ENCODE measurements at regions not wholly inside any gene's neighbourhood (a gene's known extent, or its start where the extent isn't known, plus 50 kb on each side); places are given as distances from the start of the nearest gene placed in this dataset.
"Not testable (repeated sequence)": the region's sequence is repeated elsewhere in the genome, so short reads cannot be mapped to it uniquely, and the experiment has no call there.

GRCh38 chr4:141356321-141356962 lies 135.7 kb downstream of the ZNF330 start:
- H3K27me3 ChIP-seq (ENCODE audit: control insufficient read depth in 1 of 2, insufficient read depth in 2 of 2, low read length in 2 of 2): no peaks in the 10 kb centered on the region
- H3K4me3 ChIP-seq (ENCODE audit: low read depth in 1 of 2, low read length in 2 of 2): no peak overlapping the region
- WGBS, 2 donors: 59 to 72% methylated on average over 1 of the region's 1 CpG
- H3K9me3 ChIP-seq (ENCODE audit: control insufficient read depth in 2 of 2, insufficient read depth in 1 of 2, low read depth in 1 of 2, low read length in 1 of 2): no peaks in the 10 kb centered on the region
- no peak overlapping the region for H3K27ac ChIP-seq (ENCODE audit: low read depth in 2 of 2, low read length in 1 of 2)
- peaks cover 0 to 2% of the 10 kb centered on the region in 2 donors for H3K4me1 ChIP-seq (ENCODE audit: control insufficient read depth in 2 of 2, insufficient read depth in 2 of 2, low read length in 1 of 2)
- H3K36me3 ChIP-seq (ENCODE audit: control insufficient read depth in 2 of 2, insufficient read depth in 2 of 2, low read length in 1 of 2): no peaks in the 10 kb centered on the region

DNA sequence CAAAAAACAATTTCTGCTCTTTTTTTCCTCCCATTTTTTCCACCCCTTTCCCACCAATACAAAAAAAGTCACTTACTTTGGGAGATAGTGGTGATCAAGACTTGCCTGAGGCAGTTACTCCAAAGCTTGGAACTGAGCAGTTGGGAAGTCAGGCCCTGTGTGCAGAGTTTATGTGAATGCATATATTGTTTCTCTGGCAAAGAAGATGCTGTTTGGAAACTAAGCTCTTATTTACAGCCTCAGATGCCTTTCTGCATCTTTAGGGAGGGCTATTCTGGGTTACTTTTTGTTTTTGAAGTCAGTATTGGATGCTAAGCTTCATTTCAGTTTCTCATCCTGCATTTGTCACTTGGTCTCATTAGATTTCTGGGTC lies 136.3 kb downstream of the ZNF330 start:
- peaks cover 0 to 2% of the 10 kb centered on the region in 2 donors for H3K4me1 ChIP-seq (ENCODE audit: control insufficient read depth in 2 of 2, insufficient read depth in 2 of 2, low read length in 1 of 2)
- no peak overlapping the region for H3K4me3 ChIP-seq (ENCODE audit: low read depth in 1 of 2, low read length in 2 of 2)
- no peaks in the 10 kb centered on the region for H3K9me3 ChIP-seq (ENCODE audit: control insufficient read depth in 2 of 2, insufficient read depth in 1 of 2, low read depth in 1 of 2, low read length in 1 of 2)

GRCh38 chr4:141368241-141368640 lies 147.5 kb downstream of the ZNF330 start:
- H3K27me3 ChIP-seq (ENCODE audit: control insufficient read depth in 1 of 2, insufficient read depth in 2 of 2, low read length in 2 of 2); H3K4me3 ChIP-seq (ENCODE audit: low read depth in 1 of 2, low read length in 2 of 2); H3K4me1 ChIP-seq (ENCODE audit: control insufficient read depth in 2 of 2, insufficient read depth in 2 of 2, low read length in 1 of 2); H3K9me3 ChIP-seq (ENCODE audit: control insufficient read depth in 2 of 2, insufficient read depth in 1 of 2, low read depth in 1 of 2, low read length in 1 of 2); H3K36me3 ChIP-seq (ENCODE audit: control insufficient read depth in 2 of 2, insufficient read depth in 2 of 2, low read length in 1 of 2); H3K27ac ChIP-seq (ENCODE audit: low read depth in 2 of 2, low read length in 1 of 2): not testable (repeated sequence)
- WGBS, 2 donors: 87 to 88% methylated on average over 3 of the region's 3 CpGs

More for the DNA sequence above, 136.3 kb downstream of the ZNF330 start:
- H3K36me3 ChIP-seq (ENCODE audit: control insufficient read depth in 2 of 2, insufficient read depth in 2 of 2, low read length in 1 of 2): no peaks in the 10 kb centered on the region
- no peak overlapping the region for H3K27ac ChIP-seq (ENCODE audit: low read depth in 2 of 2, low read length in 1 of 2)
- no peaks in the 10 kb centered on the region for H3K27me3 ChIP-seq (ENCODE audit: control insufficient read depth in 1 of 2, insufficient read depth in 2 of 2, low read length in 2 of 2)

GRCh38 chr4:141371206-141371605 lies 150.5 kb downstream of the ZNF330 start:
- H3K36me3 ChIP-seq (ENCODE audit: control insufficient read depth in 2 of 2, insufficient read depth in 2 of 2, low read length in 1 of 2): no peaks in the 10 kb centered on the region
- no peaks in the 10 kb centered on the region for H3K9me3 ChIP-seq (ENCODE audit: control insufficient read depth in 2 of 2, insufficient read depth in 1 of 2, low read depth in 1 of 2, low read length in 1 of 2)
- H3K27me3 ChIP-seq (ENCODE audit: control insufficient read depth in 1 of 2, insufficient read depth in 2 of 2, low read length in 2 of 2): no peaks in the 10 kb centered on the region
- WGBS, 2 donors: 71 to 87% methylated on average over 3 of the region's 3 CpGs
- H3K4me3 ChIP-seq (ENCODE audit: low read depth in 1 of 2, low read length in 2 of 2): no peak overlapping the region
- H3K4me1 ChIP-seq (ENCODE audit: control insufficient read depth in 2 of 2, insufficient read depth in 2 of 2, low read length in 1 of 2): no peaks in the 10 kb centered on the region
- no peak overlapping the region for H3K27ac ChIP-seq (ENCODE audit: low read depth in 2 of 2, low read length in 1 of 2)

DNA sequence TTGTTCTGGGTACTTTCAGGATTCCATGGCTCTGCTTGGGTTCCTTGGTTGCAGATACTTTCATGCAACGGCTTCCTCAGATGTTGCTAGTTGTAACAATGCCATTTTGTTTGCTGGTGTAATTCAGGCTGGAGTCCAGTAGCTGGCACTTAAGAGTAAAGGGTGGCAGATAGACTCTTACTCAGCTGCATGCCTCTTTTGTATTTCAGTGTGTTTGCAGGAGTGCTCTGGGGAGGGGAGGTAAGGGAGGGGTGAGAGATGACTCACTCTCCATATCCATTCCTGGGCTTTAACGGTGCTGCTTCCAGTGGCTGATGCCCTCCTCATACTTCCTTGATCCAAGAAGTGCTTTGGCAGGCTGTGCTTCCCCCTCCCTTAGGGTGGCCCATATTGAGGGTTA lies 155.2 kb downstream of the ZNF330 start:
- no peaks in the 10 kb centered on the region for H3K36me3 ChIP-seq (ENCODE audit: control insufficient read depth in 2 of 2, insufficient read depth in 2 of 2, low read length in 1 of 2)
- no peak overlapping the region for H3K27ac ChIP-seq (ENCODE audit: low read depth in 2 of 2, low read length in 1 of 2)
- H3K4me3 ChIP-seq (ENCODE audit: low read depth in 1 of 2, low read length in 2 of 2): no peak overlapping the region
- 34 to 54% methylated on average over 2 of the region's 2 CpGs for WGBS, 2 donors
- peaks cover 0 to 3% of the 10 kb centered on the region in 2 donors for H3K9me3 ChIP-seq (ENCODE audit: control insufficient read depth in 2 of 2, insufficient read depth in 1 of 2, low read depth in 1 of 2, low read length in 1 of 2)
- H3K4me1 ChIP-seq (ENCODE audit: control insufficient read depth in 2 of 2, insufficient read depth in 2 of 2, low read length in 1 of 2): no peaks in the 10 kb centered on the region
- H3K27me3 ChIP-seq (ENCODE audit: control insufficient read depth in 1 of 2, insufficient read depth in 2 of 2, low read length in 2 of 2): no peaks in the 10 kb centered on the region

- Histone ChIP-seq H3K27me3 (ENCODE audit: control insufficient read depth in 1 of 2, insufficient read depth in 2 of 2, low read length in 2 of 2) (no peaks in the 10 kb centered on the region), H3K27ac (ENCODE audit: low read depth in 2 of 2, low read length in 1 of 2) (no peak overlapping the region), H3K4me1 (ENCODE audit: control insufficient read depth in 2 of 2, insufficient read depth in 2 of 2, low read length in 1 of 2) (no peaks in the 10 kb centered on the region), H3K9me3 (ENCODE audit: control insufficient read depth in 2 of 2, insufficient read depth in 1 of 2, low read depth in 1 of 2, low read length in 1 of 2) (peaks cover 0 to 3% of the 10 kb centered on the region in 2 donors), H3K4me3 (ENCODE audit: low read depth in 1 of 2, low read length in 2 of 2) (no peak overlapping the region), H3K36me3 (ENCODE audit: control insufficient read depth in 2 of 2, insufficient read depth in 2 of 2, low read length in 1 of 2) (no peaks in the 10 kb centered on the region)
- WGBS, 2 donors: 95 to 100% methylated on average over 2 of the region's 2 CpGs
Measured at GRCh38 chr4:141376769-141377168, 156.1 kb downstream of the ZNF330 start.

GRCh38 chr4:141387299-141387698 lies 166.6 kb downstream of the ZNF330 start:
- Histone ChIP-seq H3K4me1 (ENCODE audit: control insufficient read depth in 2 of 2, insufficient read depth in 2 of 2, low read length in 1 of 2) (no peaks in the 10 kb centered on the region), H3K27ac (ENCODE audit: low read depth in 2 of 2, low read length in 1 of 2) (no peak overlapping the region), H3K9me3 (ENCODE audit: control insufficient read depth in 2 of 2, insufficient read depth in 1 of 2, low read depth in 1 of 2, low read length in 1 of 2) (no peaks in the 10 kb centered on the region), H3K36me3 (ENCODE audit: control insufficient read depth in 2 of 2, insufficient read depth in 2 of 2, low read length in 1 of 2) (no peaks in the 10 kb centered on the region), H3K4me3 (ENCODE audit: low read depth in 1 of 2, low read length in 2 of 2) (no peak overlapping the region), H3K27me3 (ENCODE audit: control insufficient read depth in 1 of 2, insufficient read depth in 2 of 2, low read length in 2 of 2) (no peaks in the 10 kb centered on the region)
- 78 to 80% methylated on average over 2 of the region's 2 CpGs for WGBS, 2 donors

GRCh38 chr4:141388481-141388880 lies 167.8 kb downstream of the ZNF330 start:
- no peaks in the 10 kb centered on the region for H3K36me3 ChIP-seq (ENCODE audit: control insufficient read depth in 2 of 2, insufficient read depth in 2 of 2, low read length in 1 of 2)
- no peak overlapping the region for H3K27ac ChIP-seq (ENCODE audit: low read depth in 2 of 2, low read length in 1 of 2)
- 48 to 65% methylated on average over 3 of the region's 3 CpGs for WGBS, 2 donors
- no peaks in the 10 kb centered on the region for H3K4me1 ChIP-seq (ENCODE audit: control insufficient read depth in 2 of 2, insufficient read depth in 2 of 2, low read length in 1 of 2)
- no peak overlapping the region for H3K4me3 ChIP-seq (ENCODE audit: low read depth in 1 of 2, low read length in 2 of 2)
- H3K9me3 ChIP-seq (ENCODE audit: control insufficient read depth in 2 of 2, insufficient read depth in 1 of 2, low read depth in 1 of 2, low read length in 1 of 2): no peaks in the 10 kb centered on the region
- no peaks in the 10 kb centered on the region for H3K27me3 ChIP-seq (ENCODE audit: control insufficient read depth in 1 of 2, insufficient read depth in 2 of 2, low read length in 2 of 2)

- H3K4me1 ChIP-seq (ENCODE audit: control insufficient read depth in 2 of 2, insufficient read depth in 2 of 2, low read length in 1 of 2): no peaks in the 10 kb centered on the region
- H3K27ac ChIP-seq (ENCODE audit: low read depth in 2 of 2, low read length in 1 of 2): no peak overlapping the region
- WGBS, 2 donors: 65 to 67% methylated on average over 1 of the region's 1 CpG
- H3K4me3 ChIP-seq (ENCODE audit: low read depth in 1 of 2, low read length in 2 of 2): no peak overlapping the region
- H3K36me3 ChIP-seq (ENCODE audit: control insufficient read depth in 2 of 2, insufficient read depth in 2 of 2, low read length in 1 of 2): no peaks in the 10 kb centered on the region
- no peaks in the 10 kb centered on the region for H3K9me3 ChIP-seq (ENCODE audit: control insufficient read depth in 2 of 2, insufficient read depth in 1 of 2, low read depth in 1 of 2, low read length in 1 of 2)
- no peaks in the 10 kb centered on the region for H3K27me3 ChIP-seq (ENCODE audit: control insufficient read depth in 1 of 2, insufficient read depth in 2 of 2, low read length in 2 of 2)
Measured at GRCh38 chr4:141389649-141390048, 169.0 kb downstream of the ZNF330 start.

- Histone ChIP-seq H3K9me3 (ENCODE audit: control insufficient read depth in 2 of 2, insufficient read depth in 1 of 2, low read depth in 1 of 2, low read length in 1 of 2) (no peaks in the 10 kb centered on the region), H3K4me3 (ENCODE audit: low read depth in 1 of 2, low read length in 2 of 2) (no peak overlapping the region), H3K27me3 (ENCODE audit: control insufficient read depth in 1 of 2, insufficient read depth in 2 of 2, low read length in 2 of 2) (no peaks in the 10 kb centered on the region), H3K36me3 (ENCODE audit: control insufficient read depth in 2 of 2, insufficient read depth in 2 of 2, low read length in 1 of 2) (no peaks in the 10 kb centered on the region), H3K27ac (ENCODE audit: low read depth in 2 of 2, low read length in 1 of 2) (no peak overlapping the region), H3K4me1 (ENCODE audit: control insufficient read depth in 2 of 2, insufficient read depth in 2 of 2, low read length in 1 of 2) (no peaks in the 10 kb centered on the region)
- WGBS, 2 donors: 63 to 64% methylated on average over 1 of the region's 1 CpG
Measured at GRCh38 chr4:141390571-141390970, 169.9 kb downstream of the ZNF330 start.

All from esophagus (tissue), 2 donors.